ENCODE measurements at regions not wholly inside any gene's neighbourhood (a gene's known extent, or its start where the extent isn't known, plus 50 kb on each side); places are given as distances from the start of the nearest gene placed in this dataset.

DNA sequence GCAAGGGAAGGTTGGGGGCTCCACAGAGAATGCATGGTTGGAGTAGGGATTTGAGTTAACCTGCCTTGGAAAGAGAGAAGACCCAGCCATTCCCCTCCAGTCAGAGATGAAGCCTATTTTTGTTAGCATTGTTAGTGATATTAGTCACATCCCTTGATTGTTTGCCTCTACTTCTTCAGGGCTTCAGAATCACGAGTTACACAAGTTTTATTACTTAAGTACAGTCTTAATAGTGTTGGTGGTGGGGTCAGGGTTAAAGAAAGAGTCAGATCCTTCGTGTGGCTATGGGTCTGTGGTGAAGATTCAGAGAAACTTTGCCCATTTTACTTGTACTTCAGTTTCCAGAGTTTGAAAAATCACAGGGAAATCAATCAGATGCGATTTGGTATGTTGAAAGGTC, 363.1 kb downstream of the LRIG3 start:
- no peak overlapping the region for H3K27ac ChIP-seq
- TF ChIP-seq, protein P1, sequence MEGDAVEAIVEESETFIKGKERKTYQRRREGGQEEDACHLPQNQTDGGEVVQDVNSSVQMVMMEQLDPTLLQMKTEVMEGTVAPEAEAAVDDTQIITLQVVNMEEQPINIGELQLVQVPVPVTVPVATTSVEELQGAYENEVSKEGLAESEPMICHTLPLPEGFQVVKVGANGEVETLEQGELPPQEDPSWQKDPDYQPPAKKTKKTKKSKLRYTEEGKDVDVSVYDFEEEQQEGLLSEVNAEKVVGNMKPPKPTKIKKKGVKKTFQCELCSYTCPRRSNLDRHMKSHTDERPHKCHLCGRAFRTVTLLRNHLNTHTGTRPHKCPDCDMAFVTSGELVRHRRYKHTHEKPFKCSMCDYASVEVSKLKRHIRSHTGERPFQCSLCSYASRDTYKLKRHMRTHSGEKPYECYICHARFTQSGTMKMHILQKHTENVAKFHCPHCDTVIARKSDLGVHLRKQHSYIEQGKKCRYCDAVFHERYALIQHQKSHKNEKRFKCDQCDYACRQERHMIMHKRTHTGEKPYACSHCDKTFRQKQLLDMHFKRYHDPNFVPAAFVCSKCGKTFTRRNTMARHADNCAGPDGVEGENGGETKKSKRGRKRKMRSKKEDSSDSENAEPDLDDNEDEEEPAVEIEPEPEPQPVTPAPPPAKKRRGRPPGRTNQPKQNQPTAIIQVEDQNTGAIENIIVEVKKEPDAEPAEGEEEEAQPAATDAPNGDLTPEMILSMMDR (conservative IDR thresholded peaks at IDR 0.05), result no peak
- TF ChIP-seq ZFX (IDR thresholded peaks at IDR 0.05), result no peak

DNA sequence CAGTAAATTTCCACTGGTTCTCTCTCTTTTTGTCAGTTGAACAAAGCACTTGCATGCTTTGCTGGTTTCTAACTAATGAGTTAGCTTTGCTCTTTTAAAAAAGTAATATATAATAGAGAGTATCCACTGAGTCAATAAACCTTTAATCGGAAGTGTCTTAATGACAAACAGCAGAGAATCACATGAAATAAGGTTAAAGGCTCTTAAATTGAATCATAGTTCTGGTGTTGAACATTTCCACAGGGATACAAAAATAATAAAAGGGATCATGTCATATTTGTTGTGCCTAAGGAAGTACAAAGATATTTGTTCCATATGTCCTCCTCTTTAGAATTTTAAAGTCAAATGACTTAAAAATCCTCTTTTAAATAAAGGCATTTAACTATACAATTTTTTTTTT, 362.6 kb downstream of the LRIG3 start:
- H3K27ac ChIP-seq, result no peak overlapping the region
- TF ChIP-seq, protein P1 (conservative IDR thresholded peaks at IDR 0.05), result no peak
- TF ChIP-seq ZFX (IDR thresholded peaks at IDR 0.05), result no peak

DNA sequence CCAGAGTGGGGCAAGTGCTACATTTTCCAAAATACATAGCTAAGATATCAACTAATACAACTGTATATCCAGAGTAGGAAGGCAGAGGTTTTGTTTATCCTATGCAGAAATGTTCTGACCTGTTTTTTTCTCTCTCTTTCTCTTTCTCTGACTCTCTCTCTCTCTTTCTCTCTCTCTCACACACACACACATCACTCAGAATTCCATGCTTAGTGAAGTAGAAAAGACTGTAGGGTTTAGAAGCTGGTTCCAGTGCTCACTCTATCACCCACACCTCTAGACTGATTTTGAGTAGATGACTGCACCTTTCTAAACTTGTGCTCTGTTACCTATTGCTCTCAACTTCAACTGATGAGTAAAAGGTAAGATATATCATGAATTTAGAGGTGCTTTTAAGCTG, 356.7 kb downstream of the LRIG3 start:
- no peak overlapping the region for H3K27ac ChIP-seq
- TF ChIP-seq, protein P1 (conservative IDR thresholded peaks at IDR 0.05), result no peak
- no peak for TF ChIP-seq ZFX (IDR thresholded peaks at IDR 0.05)

DNA sequence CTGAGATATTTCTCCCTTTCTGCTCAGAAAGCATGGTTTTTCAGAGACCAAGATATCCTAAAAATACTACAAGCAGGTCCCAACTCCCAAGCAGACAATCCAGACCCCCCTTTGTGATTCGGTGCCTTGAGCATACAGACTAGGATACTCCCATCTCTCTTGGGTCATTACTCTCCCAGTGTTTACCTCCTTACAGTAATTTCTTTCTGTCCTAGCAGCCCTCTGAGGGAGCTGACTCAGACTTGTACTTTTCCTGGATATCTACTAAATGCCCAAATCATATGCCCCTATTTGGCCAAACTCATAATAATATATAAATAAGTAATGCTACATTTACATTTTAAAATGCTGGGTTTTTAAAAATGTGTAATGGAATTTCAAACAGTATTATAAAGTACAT, 355.6 kb downstream of the LRIG3 start:
- H3K27ac ChIP-seq, result no peak overlapping the region
- TF ChIP-seq ZFX (IDR thresholded peaks at IDR 0.05), result no peak
- TF ChIP-seq, protein P1 (conservative IDR thresholded peaks at IDR 0.05), result no peak

DNA sequence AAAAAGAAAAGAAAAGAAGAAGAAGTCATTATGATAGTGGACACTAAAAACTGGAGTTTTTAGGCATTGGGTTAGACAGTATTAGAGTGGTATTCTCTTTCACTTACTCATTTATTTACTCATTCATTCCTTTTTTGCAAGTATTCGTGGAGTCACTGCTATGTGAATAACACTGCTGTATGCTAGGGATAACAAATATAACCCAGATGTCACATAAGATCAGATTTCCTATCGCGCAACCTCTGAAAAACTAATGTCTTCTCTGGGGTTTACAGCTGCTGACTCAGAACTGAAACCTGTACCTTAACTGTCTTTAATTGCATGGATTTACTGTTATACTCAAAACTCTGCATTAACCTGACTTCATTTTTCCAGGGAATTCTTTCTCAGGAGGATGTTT, 353.7 kb downstream of the LRIG3 start:
- H3K27ac ChIP-seq, result no peak overlapping the region
- no peak for TF ChIP-seq ZFX (IDR thresholded peaks at IDR 0.05)
- TF ChIP-seq, protein P1 (conservative IDR thresholded peaks at IDR 0.05), result no peak

DNA sequence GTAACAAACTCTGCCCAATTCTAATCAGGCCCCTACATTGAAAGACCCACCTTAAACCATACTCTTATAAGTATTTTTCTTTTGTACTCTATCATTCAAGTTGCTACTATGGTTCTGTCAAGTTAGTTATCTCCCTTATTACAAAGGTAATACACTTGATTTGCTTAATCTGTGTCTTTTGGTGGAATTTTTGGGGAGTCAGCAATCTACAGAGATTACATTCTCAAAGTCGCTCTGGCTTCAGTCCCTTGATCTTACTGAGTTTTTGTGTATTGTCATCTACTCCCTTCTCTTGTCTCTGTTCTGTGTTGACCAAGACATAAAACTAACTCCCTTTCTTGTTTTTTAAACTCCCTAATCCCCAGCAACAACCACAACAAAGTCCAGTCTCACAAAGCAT, 353.1 kb downstream of the LRIG3 start:
- TF ChIP-seq, protein P1 (conservative IDR thresholded peaks at IDR 0.05), result no peak
- no peak for TF ChIP-seq ZFX (IDR thresholded peaks at IDR 0.05)
- H3K27ac ChIP-seq, result no peak overlapping the region

DNA sequence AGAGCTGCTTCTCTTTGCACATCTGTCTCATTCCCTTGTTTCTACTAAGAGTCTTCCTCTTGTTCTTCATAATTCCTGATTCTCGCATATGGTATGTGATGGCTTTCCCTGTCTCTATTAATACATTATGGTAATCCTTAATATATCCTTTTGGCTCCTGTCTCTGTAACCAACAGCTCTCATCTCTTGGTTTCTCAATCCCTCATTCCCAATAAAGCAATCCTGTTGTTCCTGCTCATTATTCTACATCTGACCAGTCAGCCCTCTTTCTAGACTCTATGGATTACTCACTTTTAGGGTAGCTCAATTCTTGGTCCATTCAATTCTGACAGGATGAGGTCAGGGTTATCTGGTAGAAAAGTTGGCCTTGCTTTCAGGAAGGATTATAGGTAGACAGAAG, 349.9 kb downstream of the LRIG3 start:
- no peak for TF ChIP-seq ZFX (IDR thresholded peaks at IDR 0.05)
- TF ChIP-seq, protein P1 (conservative IDR thresholded peaks at IDR 0.05), result no peak
- H3K27ac ChIP-seq, result no peak overlapping the region

Data from C4-2B (cell line).